ENCODE measurements at regions not wholly inside any gene's neighbourhood (a gene's known extent, or its start where the extent isn't known, plus 50 kb on each side); places are given as distances from the start of the nearest gene placed in this dataset.
"Not testable (repeated sequence)": the region's sequence is repeated elsewhere in the genome, so short reads cannot be mapped to it uniquely, and the experiment has no call there.

DNA sequence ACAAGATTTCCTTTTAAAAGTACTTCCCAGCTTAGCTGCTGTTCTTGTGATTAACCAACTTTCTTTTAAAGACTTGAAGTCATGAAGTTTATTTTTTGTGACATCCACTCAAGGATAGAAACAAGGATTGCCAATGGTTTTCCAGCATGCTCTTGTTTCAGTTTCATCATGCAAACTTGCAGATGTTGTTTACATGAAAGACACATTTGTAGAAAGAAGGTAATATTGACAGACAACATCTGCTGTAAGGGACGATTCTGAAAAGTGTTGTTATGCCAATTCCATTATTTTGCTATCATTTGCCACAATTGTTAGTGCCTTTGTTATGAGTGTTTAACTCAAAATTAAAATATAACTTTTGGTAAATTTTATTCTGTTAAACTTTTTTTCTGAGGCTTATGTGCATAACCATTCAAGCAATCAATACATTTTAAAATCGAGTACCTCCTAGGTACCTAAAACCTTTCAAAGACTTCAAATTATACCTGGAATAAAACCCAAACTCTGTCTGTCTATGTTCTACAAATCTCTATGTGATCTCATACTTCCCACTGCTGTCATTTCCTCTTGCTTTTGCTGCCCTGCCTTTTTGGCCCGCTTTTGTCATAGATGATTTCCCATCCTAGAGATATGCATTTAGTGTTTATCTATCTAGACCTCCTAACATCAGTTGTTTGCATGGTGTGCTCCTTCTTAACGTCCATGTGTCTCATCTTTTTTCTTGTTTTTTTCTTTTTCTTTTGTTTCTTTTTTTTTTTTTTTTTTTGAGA, 630.4 kb downstream of the NR2F2 start:
- no peak for DNase-seq

- DNase-seq: no peak
These were observed 636.1 kb downstream of the NR2F2 start for GRCh38 chr15:96966554-96966953.

- no peak for DNase-seq
These were observed 639.5 kb downstream of the NR2F2 start for GRCh38 chr15:96969732-96970710.

DNA sequence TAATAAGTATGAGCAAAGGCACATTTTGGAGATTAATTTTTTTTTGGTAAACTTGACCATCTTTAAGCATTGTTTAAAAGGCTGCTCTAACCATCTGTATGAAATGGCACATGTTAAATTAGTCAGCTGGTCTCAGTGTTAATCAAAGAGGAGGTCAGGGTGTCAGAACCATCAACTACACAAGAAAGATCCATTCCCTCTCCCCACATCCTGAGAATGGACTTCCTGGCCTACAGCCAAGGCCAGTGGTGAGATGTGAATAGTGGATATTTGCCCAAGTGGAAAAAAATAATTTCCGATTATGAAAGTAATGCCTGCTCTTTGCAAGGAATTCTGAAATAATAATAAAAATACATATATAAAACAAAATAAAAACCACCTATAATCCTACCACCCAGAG, 641.7 kb downstream of the NR2F2 start:
- no peak for DNase-seq

GRCh38 chr15:96974761-96975160, 644.3 kb downstream of the NR2F2 start:
- no peak for DNase-seq

DNA sequence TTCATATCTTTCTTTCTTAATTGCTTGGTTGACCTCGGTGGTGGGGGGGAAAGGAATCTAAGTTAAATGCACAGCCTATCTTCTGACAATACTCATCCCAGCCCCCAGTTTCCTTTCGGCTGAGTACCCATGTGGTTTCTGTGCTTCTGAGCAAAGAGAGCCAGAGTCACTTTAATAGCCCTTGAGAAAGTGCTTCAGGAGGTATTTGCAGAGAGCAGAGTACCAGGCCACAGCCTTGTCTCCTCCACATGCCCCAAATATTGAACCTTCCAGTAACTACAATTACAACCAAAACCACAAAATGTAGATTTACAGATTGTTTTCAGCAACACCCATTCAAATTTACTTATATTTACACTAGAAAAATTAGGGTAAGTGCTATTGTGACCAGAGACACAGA, 647.4 kb downstream of the NR2F2 start:
- DNase-seq: no peak

GRCh38 chr15:96978937-96979473, 648.5 kb downstream of the NR2F2 start:
- no peak for DNase-seq

- not testable (repeated sequence) for DNase-seq
These were observed 653.7 kb downstream of the NR2F2 start for GRCh38 chr15:96984121-96984671.

DNA sequence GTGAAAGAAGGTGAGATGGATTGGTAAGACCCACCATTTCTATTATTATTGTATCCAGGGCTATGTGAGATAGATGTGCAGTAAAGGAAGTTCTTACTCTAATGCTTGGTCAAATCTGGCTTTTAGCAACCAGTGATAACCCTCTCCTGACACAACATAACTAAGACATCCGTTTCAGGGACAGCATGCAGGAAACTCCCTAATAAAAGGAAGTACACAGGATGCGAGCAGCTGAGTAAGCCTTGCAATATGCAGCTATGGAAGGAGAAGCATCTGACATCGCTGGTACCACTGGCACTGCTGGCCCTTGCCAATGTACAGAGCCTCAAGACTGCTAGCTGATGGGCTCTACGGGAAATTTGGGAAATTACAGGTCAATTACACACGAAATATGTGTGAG, 662.3 kb downstream of the NR2F2 start:
- DNase-seq: no peak

- DNase-seq: no peak
These were observed 667.0 kb downstream of the NR2F2 start for GRCh38 chr15:96997538-96997937.

DNA sequence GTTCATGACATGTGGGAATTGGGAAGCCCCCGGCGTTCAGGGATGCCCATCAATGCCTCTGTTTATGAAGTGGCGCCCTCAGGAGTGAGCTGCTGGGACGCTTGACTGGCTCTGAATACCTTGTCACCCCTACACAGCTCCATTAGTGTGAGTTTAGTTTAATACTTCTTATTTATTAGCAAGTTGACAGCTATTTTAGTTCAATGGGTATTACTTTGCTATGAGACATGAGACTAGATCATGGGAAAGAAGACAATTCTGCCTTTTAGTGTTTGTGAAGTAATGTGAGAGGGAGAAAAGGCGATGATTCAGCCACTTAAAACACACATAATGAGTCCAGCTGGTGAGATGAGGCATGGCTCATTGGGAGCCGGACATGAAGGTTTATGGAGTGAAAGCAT, 678.5 kb downstream of the NR2F2 start:
- DNase-seq: no peak

- DNase-seq: no peak
These were observed 682.5 kb downstream of the NR2F2 start for GRCh38 chr15:97012986-97013385.

- DNase-seq: no peak
These were observed 683.0 kb downstream of the NR2F2 start for GRCh38 chr15:97013491-97013890.

DNA sequence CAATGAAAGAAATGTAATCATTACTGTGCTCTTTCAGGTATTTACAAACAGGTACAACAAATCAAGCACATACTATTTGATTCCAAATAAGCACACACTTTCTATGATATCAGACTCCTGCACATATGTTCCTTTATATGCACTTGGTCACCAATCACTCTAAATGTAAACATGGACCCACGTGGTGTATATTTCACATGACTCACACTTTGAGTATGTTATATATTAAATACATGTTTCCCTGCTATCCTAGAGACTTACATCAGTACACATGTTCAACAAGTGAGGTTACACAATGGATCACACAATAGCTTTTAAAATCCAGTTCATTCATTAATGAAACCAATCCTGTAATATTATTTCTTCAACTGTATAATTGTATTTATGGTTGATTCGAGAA, 683.5 kb downstream of the NR2F2 start:
- no peak for DNase-seq

- no peak for DNase-seq
These were observed 693.0 kb downstream of the NR2F2 start for GRCh38 chr15:97023488-97023844.

- DNase-seq: no peak
These were observed 696.3 kb downstream of the NR2F2 start for GRCh38 chr15:97026781-97027180.

DNA sequence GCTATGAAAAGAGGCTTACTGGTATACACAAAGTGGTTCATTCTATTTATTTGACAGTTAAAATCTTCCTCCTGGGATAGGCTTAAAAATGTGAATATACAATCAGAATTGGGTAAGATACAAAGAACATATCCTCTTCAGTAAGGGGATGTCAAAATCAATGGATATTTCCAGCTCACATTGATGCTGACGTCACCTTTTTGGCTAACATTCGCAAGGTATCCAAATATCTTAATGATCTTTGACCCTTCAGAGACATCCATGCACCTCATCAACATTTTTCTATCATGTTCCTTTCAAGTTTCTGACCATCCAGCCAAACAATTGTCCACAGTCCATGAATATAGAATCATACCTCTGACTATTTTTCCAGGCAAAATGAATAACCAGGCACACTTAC, 697.3 kb downstream of the NR2F2 start:
- no peak for DNase-seq

DNA sequence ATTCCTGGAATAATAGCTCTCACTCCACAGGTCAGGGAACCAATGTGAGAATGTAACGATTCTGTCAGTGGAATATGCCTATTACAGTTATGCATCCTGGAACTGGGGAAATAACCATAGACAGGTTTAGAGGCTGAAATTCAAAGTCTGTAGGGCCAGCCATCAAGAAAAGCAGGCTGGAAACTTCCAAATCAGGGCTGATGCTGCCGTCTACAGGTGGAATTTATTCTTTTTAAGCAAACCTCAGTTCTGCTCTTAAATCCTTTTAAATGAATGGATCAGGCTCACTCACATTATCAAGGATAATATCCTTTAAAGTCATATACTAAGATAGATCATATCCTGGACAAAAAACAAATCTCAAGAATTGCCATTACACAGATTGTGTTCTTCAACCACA, 699.8 kb downstream of the NR2F2 start:
- no peak for DNase-seq

DNA sequence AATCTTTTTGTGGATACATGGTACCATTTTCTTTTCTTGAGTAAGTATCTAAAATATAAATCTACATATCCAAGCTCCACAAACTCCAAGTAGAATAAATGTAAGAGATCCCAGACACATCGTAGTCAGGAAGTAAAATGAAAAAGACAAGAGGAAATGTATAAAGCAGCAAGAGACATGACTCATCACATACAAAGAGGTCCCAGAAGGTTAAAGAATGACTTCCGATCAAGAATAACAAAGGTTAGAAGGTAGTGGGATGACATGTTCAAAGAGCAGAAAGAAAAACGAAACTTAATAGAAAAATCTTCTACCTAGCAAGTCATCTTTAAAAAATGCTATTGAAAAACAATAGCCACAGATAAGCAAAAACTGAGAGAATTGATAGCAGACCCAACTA, 705.8 kb downstream of the NR2F2 start:
- no peak for DNase-seq

GRCh38 chr15:97037080-97037479, 706.6 kb downstream of the NR2F2 start:
- DNase-seq: no peak

GRCh38 chr15:97045666-97046421, 715.3 kb downstream of the NR2F2 start:
- no peak for DNase-seq

DNA sequence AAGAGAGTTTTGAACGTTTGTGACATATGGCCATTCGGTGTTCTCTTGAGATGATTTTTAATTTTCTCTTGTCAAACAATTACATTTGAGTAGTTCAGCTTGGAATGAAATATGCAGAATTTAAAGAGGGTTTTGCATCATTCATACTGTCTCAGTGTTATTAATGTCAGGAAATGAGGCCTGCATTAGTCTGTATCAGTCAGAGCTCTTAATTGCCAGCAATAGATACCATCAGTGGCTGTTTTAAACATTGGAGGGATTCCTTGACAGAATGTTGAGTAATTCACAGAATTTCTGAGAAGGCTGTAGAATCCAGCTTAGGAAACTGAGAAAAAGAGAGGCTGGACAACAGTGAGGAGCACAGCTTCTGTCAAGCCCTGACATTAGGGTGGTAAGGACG, 722.0 kb downstream of the NR2F2 start:
- no peak for DNase-seq

GRCh38 chr15:97053635-97054034, 723.1 kb downstream of the NR2F2 start:
- DNase-seq: no peak
